ENCODE measurements at regions not wholly inside any gene's neighbourhood (a gene's known extent, or its start where the extent isn't known, plus 50 kb on each side); places are given as distances from the start of the nearest gene placed in this dataset.

DNA sequence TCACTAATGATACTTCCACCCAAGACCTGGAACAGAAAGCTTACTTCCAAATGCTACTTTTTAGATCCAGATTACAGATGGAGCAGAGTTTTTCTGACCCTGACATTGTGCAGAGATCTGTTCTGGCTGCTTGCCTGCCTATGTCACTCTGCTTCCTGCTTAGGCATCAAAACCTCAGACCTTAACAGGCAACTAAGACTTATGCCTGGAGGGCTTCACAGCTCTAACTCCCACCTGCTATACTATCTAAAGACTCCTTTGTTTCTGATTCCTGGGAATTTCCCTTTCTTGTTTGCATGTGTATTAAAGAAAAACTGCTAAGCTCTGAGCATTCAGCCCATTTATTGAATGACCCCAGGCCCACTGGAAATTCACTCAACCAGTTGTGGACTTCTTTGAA is 157.4 kb upstream of the NPHP3 start:
- H3K9me3 Mint-ChIP-seq, result no peaks in the 10 kb centered on the region
- H3K4me1 Mint-ChIP-seq, result no peaks in the 10 kb centered on the region
- no peaks in the 10 kb centered on the region for H3K36me3 Mint-ChIP-seq (ENCODE audit: low read depth)
- no peak for DNase-seq
- CTCF ChIA-PET, result interaction anchor here (1.1 kb wide), 1 partner anchor 98 kb away, joined by 3 read pairs; no protein-coding TSS in a partner anchor
- H3K27ac Mint-ChIP-seq, result no peak overlapping the region
- H3K4me3 Mint-ChIP-seq, result no peak overlapping the region
- H3K27me3 Mint-ChIP-seq, result no peaks in the 10 kb centered on the region
- POLR2A ChIA-PET, result no interaction called here

DNA sequence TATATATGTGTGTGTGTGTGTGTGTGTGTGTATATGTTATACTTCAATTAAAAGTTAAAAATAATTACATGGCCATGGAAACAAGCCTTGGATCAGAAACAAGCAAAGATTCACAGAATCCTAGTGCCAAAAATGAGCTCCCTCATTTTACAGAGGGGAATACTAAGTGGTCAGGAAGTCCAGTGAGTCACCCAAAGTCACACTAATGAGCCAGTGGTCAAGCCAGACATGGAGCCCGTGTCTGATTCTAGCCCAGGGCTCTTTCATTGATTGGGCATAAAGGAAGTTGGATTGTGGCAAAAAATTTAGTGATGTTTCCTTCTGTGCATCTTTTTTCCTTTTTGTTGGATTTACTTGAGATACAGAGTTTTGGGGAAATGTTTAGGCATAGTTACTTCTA is 152.5 kb upstream of the NPHP3 start:
- Mint-ChIP-seq H3K27ac (no peak overlapping the region), H3K27me3 (no peaks in the 10 kb centered on the region), H3K4me3 (no peak overlapping the region), H3K9me3 (no peaks in the 10 kb centered on the region), H3K4me1 (no peaks in the 10 kb centered on the region), H3K36me3 (ENCODE audit: low read depth) (no peaks in the 10 kb centered on the region)
- no peak for DNase-seq
- POLR2A ChIA-PET, result no interaction called here
- CTCF ChIA-PET, result no interaction called here

DNA sequence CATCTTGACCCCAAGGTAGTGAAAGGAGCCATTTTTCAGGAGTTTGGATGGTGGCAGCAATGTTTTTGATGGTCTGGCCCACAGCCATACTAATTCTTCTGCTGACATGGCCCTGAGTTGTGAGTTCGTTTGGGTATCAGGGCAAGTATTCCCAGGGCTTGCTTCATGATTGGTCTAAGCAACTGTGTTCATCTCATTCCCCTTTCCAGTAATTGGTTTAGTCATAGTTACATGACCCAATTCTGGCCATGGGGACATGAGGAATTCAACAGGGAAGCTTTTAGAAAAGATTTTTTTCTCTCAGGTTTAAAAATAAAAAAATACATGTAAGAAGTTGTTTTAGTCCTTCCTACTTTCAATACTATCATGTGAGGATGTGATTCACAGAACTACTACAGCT is 150.5 kb upstream of the NPHP3 start:
- Mint-ChIP-seq H3K36me3 (ENCODE audit: low read depth) (no peaks in the 10 kb centered on the region), H3K27ac (no peak overlapping the region), H3K27me3 (no peaks in the 10 kb centered on the region), H3K9me3 (no peaks in the 10 kb centered on the region), H3K4me3 (no peak overlapping the region), H3K4me1 (no peaks in the 10 kb centered on the region)
- no peak for DNase-seq
- CTCF ChIA-PET, result interaction anchor here (1.2 kb wide), 1 partner anchor 32 kb away, joined by 4 read pairs; no protein-coding TSS in a partner anchor
- POLR2A ChIA-PET, result no interaction called here

DNA sequence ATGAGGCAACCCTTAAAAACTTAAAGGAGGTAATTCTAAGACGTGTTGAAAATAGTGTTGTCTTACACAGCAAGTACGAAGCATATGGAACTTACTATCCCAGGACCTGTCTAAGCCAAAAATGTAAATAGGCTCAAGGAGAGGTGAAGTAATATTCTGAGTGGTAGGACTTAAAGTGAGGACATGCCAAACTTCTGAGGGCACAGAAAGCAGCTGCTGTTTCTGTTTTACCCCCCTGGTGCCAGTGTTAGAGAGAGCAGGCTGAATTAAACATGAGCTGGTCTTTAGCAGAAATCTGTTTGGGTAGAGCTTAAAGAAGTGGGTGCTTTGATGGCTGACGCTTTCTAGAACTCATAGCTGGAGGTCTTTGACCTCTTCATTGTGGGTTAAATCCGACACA is 149.7 kb upstream of the NPHP3 start:
- Mint-ChIP-seq H3K4me3 (no peak overlapping the region), H3K27ac (no peak overlapping the region), H3K27me3 (no peaks in the 10 kb centered on the region), H3K36me3 (ENCODE audit: low read depth) (no peaks in the 10 kb centered on the region), H3K4me1 (no peaks in the 10 kb centered on the region), H3K9me3 (no peaks in the 10 kb centered on the region)
- ChIA-PET POLR2A (no interaction called here), CTCF (interaction anchor here (1.2 kb wide), 1 partner anchor 31 kb away, joined by 4 read pairs; no protein-coding TSS in a partner anchor)
- no peak for DNase-seq

DNA sequence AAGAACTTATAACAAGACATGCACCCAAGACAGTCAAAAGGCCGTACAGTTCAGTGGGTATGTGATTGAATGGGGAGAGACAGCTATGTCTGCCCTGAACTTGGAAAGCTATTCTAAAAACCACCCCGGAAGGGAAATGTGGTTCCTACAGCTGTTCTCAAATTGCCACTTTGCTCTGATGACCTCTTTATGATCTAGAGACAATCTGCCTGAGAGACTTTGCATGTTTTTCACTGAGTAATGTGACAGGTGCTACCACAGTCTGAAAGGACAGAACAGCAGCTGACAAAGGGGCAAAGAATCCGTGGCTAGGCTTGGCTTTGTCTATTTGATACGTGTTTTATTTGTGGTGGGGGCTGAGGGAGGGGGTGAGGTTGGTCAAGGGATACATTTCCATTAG is 148.3 kb upstream of the NPHP3 start:
- H3K4me3 Mint-ChIP-seq, result no peak overlapping the region

DNA sequence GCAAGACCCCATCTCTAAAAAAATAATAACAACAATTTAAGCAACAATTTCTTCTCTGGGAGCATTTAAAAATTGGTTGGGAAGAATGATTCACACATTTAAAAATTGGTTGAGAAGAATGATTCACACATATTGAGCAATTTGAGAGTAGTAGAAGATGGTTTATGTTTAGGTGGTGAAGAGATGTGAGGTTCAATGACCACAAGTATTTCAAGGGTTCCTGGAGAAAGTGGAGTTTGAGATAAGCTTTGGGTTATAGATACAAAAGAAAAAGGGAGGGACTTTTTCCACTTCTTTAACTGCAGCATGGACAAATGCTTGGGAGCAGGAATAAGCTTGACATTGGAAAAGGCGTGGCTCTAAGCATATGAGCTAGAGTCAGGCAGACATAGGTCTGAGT is 145.7 kb upstream of the NPHP3 start:
- ChIA-PET POLR2A (no interaction called here), CTCF (no interaction called here)
- Mint-ChIP-seq H3K9me3 (no peaks in the 10 kb centered on the region), H3K27ac (no peak overlapping the region), H3K27me3 (peaks cover 9% of the 10 kb centered on the region), H3K36me3 (ENCODE audit: low read depth) (no peaks in the 10 kb centered on the region), H3K4me1 (no peaks in the 10 kb centered on the region), H3K4me3 (no peak overlapping the region)
- no peak for DNase-seq

More for the DNA sequence above, 148.3 kb upstream of the NPHP3 start:
- H3K27me3 Mint-ChIP-seq, result peaks cover under 1% of the 10 kb centered on the region
- no peak overlapping the region for H3K27ac Mint-ChIP-seq
- ChIA-PET CTCF (no interaction called here), POLR2A (no interaction called here)
- no peaks in the 10 kb centered on the region for H3K36me3 Mint-ChIP-seq (ENCODE audit: low read depth)
- no peak for DNase-seq
- no peaks in the 10 kb centered on the region for H3K4me1 Mint-ChIP-seq
- H3K9me3 Mint-ChIP-seq, result no peaks in the 10 kb centered on the region

DNA sequence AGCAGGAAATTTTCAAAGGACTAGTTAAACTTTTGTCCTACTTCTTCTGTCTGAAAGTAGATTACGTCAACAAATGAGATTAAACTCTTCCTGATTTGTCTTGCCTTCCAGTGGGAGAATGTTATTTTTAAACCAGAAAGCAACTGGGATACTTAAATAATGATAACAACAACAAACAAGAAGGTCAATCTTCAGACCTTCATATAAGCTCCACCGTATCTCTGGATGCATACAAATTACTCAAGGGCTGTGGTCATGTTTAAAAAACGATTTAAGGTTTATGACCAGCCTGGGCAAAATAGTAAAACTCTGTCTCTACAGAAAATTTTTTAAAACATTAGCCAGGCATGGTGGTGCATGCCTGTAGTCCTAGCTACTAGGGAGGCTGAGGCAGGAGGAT is 145.3 kb upstream of the NPHP3 start:
- Mint-ChIP-seq H3K4me1 (no peaks in the 10 kb centered on the region), H3K36me3 (ENCODE audit: low read depth) (no peaks in the 10 kb centered on the region), H3K27ac (no peak overlapping the region), H3K27me3 (peaks cover 9% of the 10 kb centered on the region), H3K4me3 (no peak overlapping the region), H3K9me3 (no peaks in the 10 kb centered on the region)
- DNase-seq, result no peak
- ChIA-PET POLR2A (no interaction called here), CTCF (no interaction called here)

DNA sequence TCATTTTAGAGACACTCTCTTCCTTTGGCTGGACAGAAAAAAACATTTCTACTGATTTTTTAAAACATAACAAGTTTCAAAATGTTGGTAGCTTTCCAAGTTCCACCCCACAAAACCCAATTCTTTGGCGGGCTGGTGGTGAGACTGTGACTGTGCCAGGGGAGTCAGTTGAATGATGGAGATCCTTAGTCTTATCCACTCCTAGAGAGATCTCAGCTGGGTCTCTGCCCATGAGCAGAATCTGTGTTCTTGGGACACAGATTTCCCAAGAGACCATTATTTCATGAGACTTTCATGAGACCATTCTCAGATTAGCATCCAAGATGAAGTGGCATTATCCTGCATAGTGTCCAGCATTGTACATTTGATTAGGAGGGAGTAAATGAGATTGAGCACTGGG is 135.1 kb upstream of the NPHP3 start:
- Mint-ChIP-seq H3K27ac (no peak overlapping the region), H3K9me3 (no peaks in the 10 kb centered on the region), H3K27me3 (peaks cover 2% of the 10 kb centered on the region), H3K4me1 (no peaks in the 10 kb centered on the region), H3K4me3 (no peak overlapping the region), H3K36me3 (ENCODE audit: low read depth) (no peaks in the 10 kb centered on the region)
- ChIA-PET POLR2A (no interaction called here), CTCF (no interaction called here)
- DNase-seq, result no peak

DNA sequence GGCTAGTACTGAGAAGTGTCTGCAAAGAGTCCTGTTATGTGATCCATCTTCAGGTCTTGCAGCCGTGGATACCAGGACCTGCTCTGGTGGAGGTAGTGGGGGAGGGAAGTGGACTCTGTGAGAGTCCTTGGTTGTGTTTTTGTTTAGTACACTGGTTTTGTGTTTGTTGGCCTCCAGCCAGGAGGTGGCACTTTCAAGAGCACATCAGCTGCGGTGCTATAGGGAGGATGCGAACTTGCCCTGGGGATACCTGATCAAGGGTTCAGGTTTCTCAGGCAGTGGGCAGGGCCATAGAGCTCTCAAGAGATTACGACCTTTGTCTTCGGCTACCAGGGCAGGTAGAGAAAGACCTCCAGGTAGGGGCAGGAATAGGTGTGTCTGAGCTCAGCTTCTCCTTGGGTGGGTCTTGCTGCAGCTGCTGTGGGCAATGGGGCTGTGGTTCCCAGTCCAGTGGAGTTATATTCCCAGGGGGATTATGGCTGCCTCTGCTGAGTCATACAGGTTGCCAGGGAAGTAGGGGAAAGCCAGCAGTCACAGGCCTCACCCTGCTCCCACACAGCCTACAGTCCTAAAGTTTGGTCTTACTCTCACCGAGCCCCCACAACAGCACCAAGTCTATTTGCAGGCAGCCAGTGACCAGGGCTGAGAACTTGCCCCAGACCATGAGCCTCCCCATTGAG is 132.8 kb upstream of the NPHP3 start:
- DNase-seq, result no peak
- POLR2A ChIA-PET, result interaction anchor here (0.6 kb wide), 1 partner anchor 1600 kb away, joined by 7 read pairs; no protein-coding TSS in a partner anchor
- CTCF ChIA-PET, result no interaction called here
- Mint-ChIP-seq H3K9me3 (no peaks in the 10 kb centered on the region), H3K27ac (no peak overlapping the region), H3K4me3 (no peak overlapping the region), H3K4me1 (no peaks in the 10 kb centered on the region), H3K27me3 (peaks cover 13% of the 10 kb centered on the region), H3K36me3 (ENCODE audit: low read depth) (no peaks in the 10 kb centered on the region)

DNA sequence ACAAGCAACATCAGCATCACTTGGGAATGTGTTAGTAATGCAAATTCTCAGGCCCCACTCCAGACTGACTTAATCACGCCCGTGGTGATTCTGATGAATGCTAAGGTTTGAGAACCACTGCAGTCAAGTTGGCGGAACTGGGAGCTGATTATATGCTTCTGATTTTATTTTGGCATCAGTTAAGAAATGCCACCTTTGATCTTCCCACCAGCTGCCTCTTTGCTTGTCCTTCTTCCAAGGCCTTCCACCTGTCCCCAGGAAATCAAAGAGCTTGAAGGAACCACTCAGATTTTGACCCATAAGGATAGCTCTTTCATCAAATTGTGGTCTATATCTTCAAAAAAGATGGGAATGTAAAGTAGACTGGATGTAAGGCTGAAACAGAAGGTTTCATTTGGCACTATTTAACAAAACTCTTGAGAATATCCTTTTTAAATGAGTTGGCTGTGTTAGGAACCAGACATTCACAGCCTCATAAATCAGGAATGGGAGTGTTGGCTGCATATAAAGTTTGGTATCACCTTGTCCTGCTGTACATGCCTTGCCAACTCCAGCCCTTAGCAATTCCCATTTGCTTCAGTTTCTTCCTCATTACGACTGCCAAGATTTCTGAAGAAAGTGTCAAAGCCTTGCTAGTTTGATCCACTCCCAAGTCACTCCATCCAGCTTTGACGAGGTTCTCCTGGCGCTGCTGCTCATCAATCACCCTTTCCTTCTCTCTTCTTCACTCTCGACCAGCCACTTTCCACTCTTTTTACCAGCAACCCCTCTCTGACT is 125.8 kb upstream of the NPHP3 start:
- ChIA-PET CTCF (no interaction called here), POLR2A (no interaction called here)
- no peak overlapping the region for H3K27ac Mint-ChIP-seq
- no peaks in the 10 kb centered on the region for H3K9me3 Mint-ChIP-seq
- no peak overlapping the region for H3K4me3 Mint-ChIP-seq
- peaks cover 13% of the 10 kb centered on the region for H3K27me3 Mint-ChIP-seq
- no peaks in the 10 kb centered on the region for H3K4me1 Mint-ChIP-seq
- H3K36me3 Mint-ChIP-seq (ENCODE audit: low read depth), result no peaks in the 10 kb centered on the region
- no peak for DNase-seq

DNA sequence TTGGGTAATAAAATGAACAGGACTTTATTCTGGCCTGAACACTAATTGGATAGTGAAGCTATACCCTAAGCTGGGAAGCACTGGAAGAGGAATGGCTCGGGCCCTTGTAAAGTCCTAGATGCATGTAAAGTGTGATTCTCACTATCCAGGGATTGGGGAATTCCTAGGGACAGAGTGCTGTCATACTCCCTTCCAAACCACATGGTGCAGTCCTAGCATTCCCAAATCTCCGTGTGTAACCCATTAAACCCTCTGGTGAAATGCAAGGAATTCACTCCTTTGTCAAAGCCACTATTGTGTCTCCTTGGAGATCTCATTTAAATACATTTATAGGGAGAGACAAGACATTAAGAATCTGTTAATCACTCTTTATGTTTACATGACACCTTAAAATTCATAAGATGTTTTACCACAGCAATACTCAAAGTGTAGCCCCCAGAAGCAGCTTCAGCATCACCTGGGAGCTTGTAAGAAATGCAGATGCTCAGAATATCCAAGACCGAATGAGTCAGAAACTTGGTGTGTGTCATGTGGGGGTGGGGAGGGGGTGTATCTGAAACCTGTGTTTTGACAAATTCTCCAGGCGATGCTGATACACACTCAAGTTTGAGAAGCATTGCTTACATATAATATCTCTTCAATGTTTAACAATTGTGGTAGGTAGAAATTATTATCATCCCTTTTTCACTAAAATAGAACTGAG is 121.8 kb upstream of the NPHP3 start:
- ChIA-PET POLR2A (no interaction called here), CTCF (no interaction called here)
- Mint-ChIP-seq H3K27ac (no peak overlapping the region), H3K4me1 (no peaks in the 10 kb centered on the region), H3K9me3 (no peaks in the 10 kb centered on the region), H3K27me3 (no peaks in the 10 kb centered on the region), H3K36me3 (ENCODE audit: low read depth) (no peaks in the 10 kb centered on the region), H3K4me3 (no peak overlapping the region)
- DNase-seq, result no peak

DNA sequence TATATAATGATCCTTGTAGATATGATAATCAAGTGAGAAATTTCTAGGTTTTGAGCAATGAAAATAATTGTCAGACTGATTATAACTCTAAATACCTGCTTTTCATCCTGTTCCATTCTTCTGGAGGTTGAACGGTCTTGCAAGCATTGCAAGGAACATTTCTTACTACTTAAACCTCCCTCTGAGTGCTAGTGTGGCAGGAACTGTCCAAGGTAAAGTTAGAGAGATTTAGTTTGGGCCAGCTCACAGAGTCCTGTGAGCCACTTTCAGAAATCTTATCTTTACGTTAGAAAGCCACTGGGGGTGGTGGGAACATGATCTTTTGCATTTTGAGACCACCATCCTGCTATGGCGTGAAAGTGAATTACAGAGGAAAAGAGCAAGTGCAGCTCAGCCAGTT is 121.1 kb upstream of the NPHP3 start:
- Mint-ChIP-seq H3K27me3 (no peaks in the 10 kb centered on the region), H3K4me1 (no peaks in the 10 kb centered on the region), H3K36me3 (ENCODE audit: low read depth) (no peaks in the 10 kb centered on the region), H3K4me3 (no peak overlapping the region), H3K9me3 (no peaks in the 10 kb centered on the region), H3K27ac (no peak overlapping the region)
- CTCF ChIA-PET, result no interaction called here
- DNase-seq, result no peak
- POLR2A ChIA-PET, result no interaction called here

DNA sequence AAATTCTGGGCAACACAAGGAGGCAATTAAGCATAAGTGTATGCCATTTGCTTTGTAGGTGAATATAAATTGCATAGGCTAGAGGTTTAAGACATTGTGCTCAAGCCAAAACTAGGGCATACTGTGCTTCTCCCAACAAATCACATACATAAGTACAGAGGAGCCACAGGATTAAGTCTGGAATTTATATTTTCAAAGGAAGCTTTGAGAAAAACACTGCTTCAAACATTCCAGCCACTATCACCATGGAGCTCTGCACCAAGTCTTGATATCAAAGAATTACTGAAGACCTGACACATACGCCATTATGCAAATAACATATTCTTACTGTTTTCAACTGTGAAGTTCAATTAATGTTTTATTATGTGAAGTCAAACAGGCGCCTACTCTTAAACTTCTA is 119.4 kb upstream of the NPHP3 start:
- Mint-ChIP-seq H3K4me3 (no peak overlapping the region), H3K9me3 (no peaks in the 10 kb centered on the region), H3K27ac (no peak overlapping the region), H3K4me1 (no peaks in the 10 kb centered on the region), H3K36me3 (ENCODE audit: low read depth) (no peaks in the 10 kb centered on the region), H3K27me3 (peaks cover 3% of the 10 kb centered on the region)
- ChIA-PET POLR2A (no interaction called here), CTCF (interaction anchor here (1.0 to 1.3 kb wide), 2 partner anchors 10 to 30 kb away, joined by 3 to 4 read pairs; no protein-coding TSS in a partner anchor)
- DNase-seq, result no peak

All from activated CD4-positive, alpha-beta T cell treated with anti-CD3 and anti-CD28 coated beads, Interleukin-2, amount 10 ng/mL, durations not matched to agents 7 days and 5 days (primary cell).